Raji (cell line): ENCODE measurements at regions not wholly inside any gene's neighbourhood (a gene's known extent, or its start where the extent isn't known, plus 50 kb on each side); places are given as distances from the start of the nearest gene placed in this dataset.

Experiments
- POLR2A ChIP-seq: IDR thresholded peaks from 2 replicates; pipeline ENCODE4 v1.6.1; 2011; ENCODE audit warnings: low read depth, low read length, control low read depth; ENCODE audit not compliant: insufficient read depth

DNA sequence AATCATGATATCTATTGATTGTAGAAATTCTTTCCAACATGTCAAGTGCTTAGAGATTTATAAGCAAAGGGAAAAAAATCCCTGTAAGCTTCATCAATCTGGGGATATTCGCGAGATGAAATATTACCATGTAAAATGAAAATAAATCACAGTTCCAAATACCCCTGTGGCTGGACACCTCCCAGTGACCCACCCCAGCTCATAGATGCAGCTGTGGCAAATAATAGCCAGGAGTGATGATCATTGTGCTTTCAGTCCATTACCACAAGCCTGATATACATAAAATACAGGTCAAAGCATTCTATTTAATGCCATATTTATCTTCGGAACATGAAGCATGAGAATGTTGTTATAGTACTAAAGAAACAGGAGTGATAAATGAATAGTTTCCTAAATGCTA, 274.9 kb upstream of the LRRC7 start:
- TF ChIP-seq POLR2A: no peak

DNA sequence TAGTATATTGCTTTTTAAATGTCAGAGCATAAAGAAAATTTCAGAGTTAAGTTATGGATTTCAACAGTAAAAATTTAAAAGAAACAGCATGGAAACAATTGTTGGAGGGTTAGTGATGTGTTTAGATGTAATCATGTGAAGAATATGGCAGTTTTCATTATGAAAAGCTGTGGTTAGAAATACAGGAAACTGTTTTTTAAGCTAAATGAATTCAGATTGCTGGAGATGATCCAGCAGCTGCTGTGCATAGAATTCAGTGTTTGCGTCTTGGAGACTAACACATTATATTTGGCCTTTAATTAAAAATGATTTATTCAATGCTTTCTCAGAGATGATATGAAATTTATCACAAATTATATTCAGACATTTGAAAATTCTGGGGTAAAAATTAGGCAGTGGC, 273.6 kb upstream of the LRRC7 start:
- no peak for TF ChIP-seq POLR2A

DNA sequence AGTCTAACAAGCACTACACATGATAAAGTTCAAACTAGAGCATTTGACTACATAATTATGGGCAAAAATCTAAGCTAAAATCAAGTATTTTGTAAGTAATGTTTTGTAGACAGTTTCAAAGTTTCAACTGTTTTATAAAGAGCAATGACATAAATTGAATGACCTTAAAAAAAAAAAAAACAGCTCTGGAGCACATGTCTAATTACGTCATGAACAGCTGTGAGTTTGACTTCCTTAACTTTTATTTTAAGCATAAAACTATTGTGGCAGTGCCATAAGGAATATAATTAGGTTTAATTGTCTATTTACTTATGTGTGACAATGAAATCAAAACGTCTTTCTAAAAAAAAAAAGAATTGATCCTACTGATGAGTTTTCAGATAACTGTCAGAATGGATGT, 272.5 kb upstream of the LRRC7 start:
- no peak for TF ChIP-seq POLR2A

DNA sequence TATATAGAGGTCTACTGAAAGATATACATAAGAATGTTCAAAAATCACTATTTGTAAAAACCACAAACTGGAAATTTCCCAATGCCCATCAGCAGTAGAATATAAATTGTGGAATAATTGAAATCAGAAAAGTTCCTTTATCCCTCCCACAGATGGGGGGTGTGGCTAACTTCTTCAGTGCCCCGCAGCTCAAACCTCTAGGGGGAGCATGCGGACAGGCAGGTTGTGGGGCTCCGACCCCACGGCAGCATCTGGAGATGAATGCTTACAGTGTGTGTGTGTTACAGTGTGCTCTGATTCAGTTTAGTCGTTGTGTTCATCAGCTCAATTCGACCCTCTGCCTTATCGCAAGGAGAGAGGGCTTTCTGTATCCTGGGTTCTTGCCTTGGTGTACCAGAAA, 262.1 kb upstream of the LRRC7 start:
- no peak for TF ChIP-seq POLR2A

DNA sequence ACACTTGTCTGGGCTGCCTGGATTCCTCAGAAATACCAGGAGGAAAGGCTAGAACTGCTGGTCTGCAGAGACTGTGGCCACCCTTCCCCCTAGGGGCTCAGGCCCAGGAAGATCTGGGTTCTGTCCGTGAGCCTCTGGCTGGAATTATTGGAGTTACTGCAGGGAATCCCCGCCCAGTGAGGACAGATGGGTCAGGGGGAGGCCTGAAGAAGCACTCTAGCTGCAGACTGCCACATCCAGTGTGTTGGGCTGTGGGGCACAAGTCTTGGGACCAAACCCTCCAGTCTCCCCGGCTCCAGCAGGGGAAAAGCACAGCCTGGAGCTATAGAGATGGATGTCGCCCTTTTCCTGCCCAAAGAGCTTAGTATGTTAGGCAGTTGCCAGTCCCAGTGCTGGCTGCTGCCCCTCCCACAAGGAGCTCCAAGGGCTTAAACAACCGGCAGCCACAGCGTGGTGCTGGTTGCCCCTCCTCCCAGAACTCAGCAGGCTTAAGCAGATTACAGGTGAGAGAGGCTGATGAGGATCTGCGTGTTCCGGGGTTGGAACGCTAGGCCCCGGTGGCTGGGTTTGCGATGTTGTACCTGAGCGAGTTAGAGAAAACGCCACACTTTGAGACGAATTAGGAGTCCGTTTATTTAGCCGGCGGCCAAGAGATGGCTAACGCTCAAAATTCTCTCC, 255.5 kb upstream of the LRRC7 start:
- TF ChIP-seq POLR2A: no peak

DNA sequence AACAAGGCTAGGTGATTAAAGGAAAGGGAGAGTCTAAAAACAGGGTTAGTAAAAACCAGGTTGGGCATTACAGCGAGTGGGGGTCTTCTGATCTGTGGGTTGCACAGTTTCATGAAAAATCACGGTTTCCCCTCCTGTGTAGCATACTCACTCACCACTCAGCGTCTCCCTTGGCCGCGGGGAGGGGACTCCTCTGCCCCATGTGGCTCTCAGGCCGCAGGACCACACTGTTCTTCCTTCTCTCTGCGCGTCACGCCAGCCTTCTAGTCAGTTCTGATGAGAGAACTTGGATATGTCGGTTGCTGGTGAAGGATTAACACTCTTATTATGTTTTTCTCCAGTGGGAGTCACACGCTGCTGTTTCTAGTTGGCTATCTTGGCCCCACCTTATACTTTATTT, 254.6 kb upstream of the LRRC7 start:
- no peak for TF ChIP-seq POLR2A

DNA sequence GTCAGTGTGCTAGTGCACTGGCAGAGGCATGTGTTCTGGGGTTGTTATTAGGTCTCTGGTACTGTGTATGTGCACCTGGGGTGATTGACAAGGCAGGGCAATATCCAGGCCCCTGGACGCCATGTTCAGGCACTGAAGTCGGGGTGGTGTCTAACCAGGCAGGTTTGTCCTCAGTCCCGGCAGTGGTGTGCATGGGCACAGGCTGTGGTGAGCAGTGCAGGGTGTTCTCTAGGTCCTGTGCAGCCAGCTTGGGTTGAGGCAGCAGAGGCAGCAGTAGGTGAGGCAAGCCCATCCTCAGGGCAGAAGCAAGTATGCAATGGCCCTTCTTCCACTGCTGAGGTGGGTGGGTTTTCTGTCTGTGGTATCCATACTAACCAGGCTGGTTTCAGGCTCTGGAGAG, 252.3 kb upstream of the LRRC7 start:
- TF ChIP-seq POLR2A: no peak

DNA sequence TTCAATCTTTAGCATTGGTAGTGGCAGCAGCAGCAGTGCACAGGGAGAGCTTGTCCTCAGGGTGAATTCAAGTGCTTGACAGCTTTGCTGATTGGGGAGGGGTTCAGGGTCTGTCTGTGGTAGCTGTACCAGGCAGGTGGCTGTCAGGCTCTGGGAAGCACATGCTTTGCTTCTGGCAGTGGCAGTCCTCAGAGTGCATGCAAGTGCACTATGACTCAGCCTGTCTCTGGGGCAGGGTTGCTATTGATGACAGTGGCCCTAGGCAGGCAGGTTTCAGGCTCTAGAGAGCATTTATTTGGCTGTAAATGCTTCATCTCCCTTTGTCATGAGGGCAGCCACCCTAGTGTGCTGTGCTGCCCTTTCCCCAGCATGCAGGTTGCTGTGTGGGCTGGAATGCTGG, 251.9 kb upstream of the LRRC7 start:
- TF ChIP-seq POLR2A: no peak

DNA sequence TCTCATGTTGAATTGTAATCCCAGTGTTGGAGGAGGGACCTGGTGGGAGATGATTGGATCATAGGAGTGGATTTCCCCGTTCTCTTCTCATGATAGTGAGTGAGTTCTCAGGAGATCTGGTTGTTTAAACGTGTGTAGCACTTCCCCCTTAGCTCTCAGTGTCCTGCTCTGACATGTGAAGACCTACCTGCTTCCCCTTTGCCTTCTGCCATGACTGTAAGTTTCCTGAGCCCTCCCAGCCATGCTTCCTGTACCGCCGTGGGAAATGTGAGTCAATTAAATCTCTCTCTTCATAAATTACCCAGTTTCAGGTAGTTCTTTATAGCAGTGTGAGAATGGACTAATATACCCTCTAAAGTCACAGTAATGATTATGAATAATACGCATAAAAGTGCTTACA, 248.4 kb upstream of the LRRC7 start:
- no peak for TF ChIP-seq POLR2A

DNA sequence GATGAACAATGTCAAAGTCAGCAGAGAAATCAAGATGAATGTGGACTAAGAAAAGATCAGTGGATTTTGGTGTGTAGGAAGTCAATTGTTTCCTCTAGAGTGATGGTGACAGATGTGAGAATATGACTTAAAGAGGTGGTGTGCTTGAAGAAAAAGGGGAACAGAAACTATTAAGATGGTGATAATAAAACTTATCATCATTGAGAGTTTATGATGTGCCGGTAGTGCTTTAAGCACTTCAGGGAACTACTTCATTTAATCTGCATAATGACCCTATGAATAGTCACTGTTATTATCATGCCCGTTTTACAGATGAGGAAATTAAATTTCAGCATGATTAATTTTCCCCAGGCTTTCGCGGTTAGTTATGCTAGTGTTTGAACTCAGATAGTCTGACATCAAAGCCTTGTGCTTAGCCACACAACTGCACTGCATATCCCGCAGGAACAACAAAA, 246.9 kb upstream of the LRRC7 start:
- no peak for TF ChIP-seq POLR2A

DNA sequence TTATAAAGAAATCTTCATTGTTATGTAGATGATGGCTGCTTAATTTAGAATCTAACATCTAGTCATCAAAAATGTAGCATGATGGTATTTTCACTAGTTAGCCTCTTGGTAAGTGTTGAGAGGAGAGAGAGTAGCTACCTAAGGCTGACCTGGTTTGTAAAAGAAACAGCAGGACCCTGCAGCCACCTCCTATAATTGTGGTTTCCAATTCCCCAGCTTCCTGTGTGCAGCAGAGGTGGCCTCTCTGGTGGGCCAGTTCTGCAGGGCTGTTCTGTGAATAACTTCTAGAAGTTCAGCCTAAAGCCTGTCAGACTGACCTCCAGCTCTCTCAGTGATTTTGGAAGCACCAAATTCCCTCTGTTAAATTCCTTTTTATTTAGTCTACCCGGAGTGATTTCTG, 246.4 kb upstream of the LRRC7 start:
- no peak for TF ChIP-seq POLR2A

DNA sequence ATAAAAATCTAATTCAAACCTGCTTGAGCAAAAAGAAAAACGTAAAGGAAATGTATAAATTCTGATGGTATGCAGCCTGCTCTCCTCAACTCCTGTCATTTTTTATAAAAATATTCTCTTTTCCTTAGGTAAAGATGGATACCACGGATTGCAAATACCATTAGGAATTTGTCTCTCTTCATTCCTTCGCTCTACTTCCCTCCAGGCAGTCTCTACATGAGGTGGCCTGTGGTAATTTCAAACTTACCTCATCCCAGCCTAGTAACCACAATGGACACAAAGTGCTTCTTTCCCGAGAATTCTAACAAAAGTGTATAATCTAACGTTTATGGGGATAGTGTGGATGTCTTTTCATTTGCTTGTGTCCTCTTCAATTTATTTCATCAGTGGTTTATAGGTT, 239.5 kb upstream of the LRRC7 start:
- TF ChIP-seq POLR2A: no peak

DNA sequence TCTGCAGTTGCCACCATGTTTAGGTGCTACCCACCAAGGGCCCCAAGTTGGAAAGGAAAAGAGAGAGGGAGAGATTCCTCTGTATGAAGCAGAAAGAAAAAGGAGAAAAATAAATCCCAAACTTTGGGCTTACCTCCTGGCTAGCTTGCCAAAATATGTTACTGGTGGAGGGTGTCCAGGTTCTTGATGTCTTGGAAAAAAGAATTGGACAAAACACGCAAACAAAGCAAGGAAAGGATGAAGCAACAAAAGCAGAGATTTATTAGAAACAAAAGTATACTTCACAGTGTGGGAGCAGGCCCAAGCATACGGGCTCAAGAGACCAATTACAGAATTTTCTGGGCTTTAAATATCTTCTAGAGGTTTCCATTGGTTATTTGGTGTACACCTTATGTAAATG, 204.5 kb upstream of the LRRC7 start:
- TF ChIP-seq POLR2A: no peak

DNA sequence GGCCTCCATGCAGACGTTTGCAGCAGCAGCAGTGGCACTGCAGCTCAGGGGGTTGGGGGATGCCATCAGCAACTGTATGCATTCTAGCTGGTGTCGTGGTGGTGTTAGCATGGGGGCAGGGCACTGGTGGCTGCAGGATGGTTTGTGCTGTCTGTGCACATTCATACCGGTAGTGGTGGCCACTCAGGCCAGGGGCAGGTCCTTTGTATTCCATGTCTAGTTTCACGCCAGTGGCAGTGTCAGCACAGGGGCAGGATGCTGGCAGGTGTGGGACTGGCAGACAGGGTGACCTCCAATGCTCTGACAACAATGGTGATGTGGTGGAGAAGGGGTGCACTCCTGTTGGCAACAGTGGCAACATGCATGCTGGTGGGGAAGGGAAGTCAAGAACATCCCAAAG, 194.2 kb upstream of the LRRC7 start:
- TF ChIP-seq POLR2A: no peak

DNA sequence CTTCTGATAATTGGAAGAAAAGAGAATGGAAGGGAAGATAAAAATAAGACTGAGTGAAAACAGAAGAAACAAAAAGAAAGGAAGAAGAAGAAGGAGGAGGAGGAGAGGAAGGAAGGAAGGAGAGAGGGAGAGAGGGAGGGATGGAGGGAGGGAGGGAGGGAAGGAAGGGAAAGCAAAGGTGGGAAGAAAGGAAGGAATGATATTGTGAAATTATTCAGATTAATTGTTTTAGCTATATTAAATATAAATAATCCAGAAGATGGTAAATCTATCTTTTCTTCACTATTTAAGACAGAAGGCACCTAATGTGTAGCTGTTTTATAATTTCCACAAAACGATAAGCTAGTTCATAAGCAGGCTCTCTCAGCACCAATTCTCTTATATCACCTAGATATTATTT, 191.3 kb upstream of the LRRC7 start:
- TF ChIP-seq POLR2A: no peak

DNA sequence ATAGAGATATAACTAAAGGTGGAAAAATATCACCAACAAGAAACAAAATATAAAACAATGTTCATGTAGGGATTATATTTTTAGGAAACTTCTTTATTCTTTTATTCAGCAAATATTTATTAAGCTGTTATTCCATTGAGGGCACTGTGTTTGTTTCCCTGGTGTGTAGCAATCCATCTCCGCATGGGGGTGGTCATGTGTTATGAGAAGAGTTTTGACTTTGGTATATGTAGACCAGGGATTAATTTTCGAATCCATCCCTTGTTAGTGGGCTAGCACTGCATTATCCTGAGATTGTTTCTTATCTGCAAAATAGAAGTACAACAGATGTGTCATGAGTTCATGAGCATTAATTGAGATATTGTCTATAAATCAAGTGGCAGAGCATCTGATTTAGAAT, 190.2 kb upstream of the LRRC7 start:
- TF ChIP-seq POLR2A: no peak

DNA sequence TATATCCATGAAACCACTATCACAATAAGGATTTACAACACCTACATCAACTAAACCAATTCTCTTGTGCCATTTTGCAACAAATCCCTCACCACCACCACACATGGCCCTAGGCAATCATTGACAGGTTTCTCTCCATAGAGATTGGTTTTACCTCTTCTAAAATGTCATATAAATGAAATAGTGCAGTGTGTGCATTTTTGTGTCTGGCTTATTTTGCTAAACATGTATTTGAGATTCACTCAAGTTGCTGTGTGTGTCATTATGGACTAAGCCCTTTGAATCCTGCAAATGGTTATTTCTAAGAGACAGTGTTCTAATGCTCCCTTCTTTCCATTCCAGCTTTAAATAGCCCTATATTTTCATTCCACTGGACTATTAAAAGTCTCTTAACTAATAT, 179.7 kb upstream of the LRRC7 start:
- TF ChIP-seq POLR2A: no peak
